Stimulated activated CD4-positive, alpha-beta T cell treated with anti-CD3 and anti-CD28 coated beads, Interleukin-1b, Interleukin-23, amount 100 ng/mL, for 48 hours (primary cell): ENCODE measurements at regions not wholly inside any gene's neighbourhood (a gene's known extent, or its start where the extent isn't known, plus 50 kb on each side); places are given as distances from the start of the nearest gene placed in this dataset.
"Not testable (repeated sequence)": the region's sequence is repeated elsewhere in the genome, so short reads cannot be mapped to it uniquely, and the experiment has no call there.

ENCODE experiments used
- DNase-seq: peaks from one replicate; pipeline ENCODE4 v3.0.0-alpha.2; 2020

- no peak for DNase-seq
Measured at GRCh38 chr1:8166406-8166805, 140.3 kb upstream of the ERRFI1 start.

DNA sequence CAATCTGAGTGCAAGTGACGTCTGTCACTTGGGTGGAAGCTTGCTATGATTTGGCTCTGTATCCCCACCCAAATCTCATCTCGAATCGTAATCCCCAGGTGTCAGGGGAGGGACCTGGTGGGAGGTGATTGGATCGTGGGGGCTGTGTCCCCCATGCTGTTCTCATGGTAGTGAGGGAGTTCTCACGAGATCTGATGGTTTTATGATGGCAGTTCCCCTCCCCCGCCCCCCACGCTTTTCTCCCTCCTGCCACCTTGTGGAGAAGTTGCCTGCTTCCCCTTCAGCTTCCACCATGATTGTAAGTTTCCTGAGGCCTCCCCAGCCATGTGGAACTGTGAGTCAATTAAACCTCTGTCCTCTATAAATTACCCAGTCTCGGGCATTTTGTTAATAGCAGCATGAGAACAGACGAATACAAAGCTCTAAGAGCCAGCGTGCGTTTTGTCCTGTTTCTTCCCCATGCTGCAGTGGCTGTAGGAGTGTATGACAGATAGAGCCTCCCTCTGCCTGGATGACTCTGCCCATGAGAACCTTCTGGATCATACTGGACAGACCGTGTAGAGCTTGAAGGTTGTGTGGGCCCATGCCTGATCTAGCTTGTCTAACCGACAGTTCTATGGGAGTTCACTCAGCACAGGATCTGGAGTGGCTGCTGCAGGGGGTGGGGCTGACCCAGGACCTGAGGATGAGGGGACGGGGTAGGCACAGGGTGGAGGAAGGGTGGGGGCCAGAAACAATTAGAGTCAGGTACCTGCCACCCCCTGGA lies 139.7 kb upstream of the ERRFI1 start:
- DNase-seq, result no peak

- DNase-seq, result no peak
Measured at GRCh38 chr1:8164670-8165069, 138.6 kb upstream of the ERRFI1 start.

DNA sequence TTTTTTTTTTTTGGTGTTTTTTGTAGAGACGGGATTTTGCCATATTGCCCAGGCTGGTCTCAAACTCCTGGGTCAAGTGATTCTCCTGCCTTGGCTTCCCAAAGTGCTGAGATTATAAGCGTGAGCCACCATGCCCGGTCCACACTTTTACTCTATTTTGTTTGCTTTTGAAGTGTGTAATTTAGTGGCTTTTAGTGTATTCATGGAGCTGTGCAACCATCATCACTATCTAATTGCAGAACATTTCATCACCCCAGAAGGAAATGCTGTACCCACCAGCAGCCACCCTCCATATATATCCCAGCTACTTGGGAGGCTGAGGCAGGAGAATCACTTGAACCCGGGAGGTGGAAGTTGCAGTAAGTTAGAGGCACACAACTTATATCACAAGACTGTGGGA lies 136.9 kb upstream of the ERRFI1 start:
- DNase-seq, result no peak

- no peak for DNase-seq
Measured at GRCh38 chr1:8162168-8162567, 136.1 kb upstream of the ERRFI1 start.

DNA sequence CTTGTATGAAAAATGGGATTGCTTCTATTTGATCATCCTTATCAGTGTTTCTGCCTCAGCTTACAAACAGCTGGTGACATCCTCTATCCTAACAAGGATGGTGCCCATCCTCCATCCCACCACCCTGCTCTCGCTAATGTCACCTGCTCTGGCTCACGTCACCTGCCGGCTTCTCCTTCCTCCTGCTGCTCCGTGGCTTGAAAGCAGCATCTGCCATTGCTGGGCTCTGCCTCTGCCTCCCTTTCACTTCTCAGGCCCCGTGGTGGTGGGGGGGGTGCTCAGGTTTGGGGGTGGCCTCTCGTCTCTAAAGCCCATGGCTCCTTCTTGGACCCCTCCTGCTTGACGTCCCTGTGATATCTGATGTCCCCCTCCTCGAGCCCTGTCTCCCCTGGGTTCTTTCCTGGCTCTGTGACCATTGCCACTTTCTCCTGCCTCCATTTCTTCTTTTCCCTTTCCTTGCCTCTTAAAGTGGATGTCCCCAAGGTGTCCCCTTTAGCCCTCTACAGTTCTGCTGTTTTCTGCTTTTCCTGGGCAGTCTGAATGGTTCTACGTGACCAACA lies 135.5 kb upstream of the ERRFI1 start:
- DNase-seq, result no peak

DNA sequence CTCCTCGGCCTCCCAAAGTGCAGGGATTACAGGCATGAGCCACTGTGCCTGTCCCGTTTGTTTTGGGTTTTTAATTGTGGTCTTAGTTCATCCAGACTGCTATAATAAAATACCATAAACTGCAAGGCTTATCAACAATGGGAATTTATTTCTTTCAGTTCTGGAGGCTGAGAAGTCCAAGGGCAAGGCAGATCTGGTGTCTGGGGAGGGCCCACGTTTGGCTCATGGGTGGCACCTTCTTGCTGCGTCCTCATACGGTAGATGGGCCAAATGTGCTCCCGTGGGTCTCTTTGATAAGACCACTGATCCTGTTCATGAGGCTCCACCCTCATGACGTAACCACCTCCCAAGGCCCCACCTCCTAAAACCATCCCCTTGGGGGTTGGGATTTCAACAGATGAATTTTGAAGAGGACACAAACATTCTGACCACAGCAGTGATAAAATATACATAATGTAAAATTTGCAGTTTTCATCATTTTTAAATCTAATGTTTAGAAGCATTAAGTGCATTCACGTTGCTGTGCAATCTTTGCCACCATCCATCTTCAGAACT lies 133.4 kb upstream of the ERRFI1 start:
- no peak for DNase-seq

- no peak for DNase-seq
Measured at GRCh38 chr1:8158995-8159394, 132.9 kb upstream of the ERRFI1 start.

DNA sequence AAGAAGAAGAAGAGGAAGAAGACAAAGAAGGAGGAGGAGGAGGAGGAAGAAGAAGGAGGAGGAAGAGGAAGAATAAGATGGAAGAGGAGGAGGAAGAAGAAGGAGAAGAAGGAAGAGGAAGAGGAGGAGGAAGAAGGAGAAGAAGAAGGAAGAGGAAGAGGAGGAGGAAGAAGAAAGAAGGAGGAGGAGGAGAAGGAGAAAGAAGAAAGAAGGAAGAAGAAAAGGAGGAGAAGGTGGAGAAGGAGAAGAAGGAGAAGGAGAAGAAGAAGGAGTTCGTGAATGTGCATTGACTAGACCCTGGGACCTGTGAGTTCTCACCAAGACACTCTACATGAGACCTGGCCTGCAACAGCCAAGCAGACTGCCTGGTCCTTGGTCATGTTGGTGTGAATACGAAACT lies 131.7 kb upstream of the ERRFI1 start:
- no peak for DNase-seq

DNA sequence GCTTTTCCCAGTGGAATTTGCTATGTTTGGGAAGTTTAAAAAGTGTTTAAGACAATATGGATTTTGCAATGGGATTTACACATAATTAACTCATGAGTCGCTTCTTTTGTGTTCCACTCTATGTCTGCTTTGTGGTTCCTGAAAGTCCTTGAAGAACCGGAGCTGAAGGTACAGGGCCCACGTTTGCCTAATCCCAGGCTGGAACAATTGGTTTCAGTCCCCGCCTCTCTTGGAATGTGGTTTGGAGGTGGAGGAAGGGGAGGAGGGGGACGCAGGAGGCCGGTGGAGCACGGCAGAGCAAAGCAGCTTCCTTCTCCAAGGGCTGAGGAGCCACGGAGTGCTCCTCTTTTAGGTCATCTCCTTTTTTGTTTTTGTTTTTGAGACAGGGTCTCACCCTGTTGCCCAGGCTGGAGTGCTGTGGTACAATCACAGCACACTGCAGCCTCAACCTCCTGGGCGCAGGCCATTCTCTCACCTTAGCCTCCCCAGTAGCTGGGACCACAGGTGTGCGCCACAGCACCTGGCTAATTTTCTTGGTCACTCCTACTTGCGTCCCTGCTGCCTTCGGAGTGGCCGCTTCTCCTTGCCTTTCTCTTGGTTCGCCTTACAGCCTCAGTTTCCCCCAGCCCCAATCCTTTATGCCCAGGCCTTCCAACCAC lies 129.5 kb upstream of the ERRFI1 start:
- DNase-seq, result no peak

DNA sequence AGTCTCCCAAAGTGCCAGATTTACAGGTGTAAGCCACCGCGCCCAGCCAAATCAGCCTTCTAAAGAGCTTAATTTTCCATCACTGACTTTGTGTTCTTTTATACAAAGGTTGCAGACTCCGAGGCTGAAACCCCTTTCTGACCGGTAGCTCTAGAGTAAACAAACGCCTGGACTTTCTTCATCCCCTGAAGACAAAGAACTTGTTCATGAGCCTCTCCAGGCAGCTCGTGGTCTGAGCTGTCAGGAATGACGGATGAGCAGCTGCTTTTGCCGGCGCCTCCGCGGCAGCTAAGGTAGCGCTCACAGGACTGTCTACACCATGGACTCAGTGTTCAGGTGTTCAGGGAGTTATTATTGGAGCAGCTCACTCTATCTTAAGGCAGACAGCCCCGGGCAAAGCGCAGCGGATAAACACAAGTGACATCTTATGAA lies 128.5 kb upstream of the ERRFI1 start:
- no peak for DNase-seq

DNA sequence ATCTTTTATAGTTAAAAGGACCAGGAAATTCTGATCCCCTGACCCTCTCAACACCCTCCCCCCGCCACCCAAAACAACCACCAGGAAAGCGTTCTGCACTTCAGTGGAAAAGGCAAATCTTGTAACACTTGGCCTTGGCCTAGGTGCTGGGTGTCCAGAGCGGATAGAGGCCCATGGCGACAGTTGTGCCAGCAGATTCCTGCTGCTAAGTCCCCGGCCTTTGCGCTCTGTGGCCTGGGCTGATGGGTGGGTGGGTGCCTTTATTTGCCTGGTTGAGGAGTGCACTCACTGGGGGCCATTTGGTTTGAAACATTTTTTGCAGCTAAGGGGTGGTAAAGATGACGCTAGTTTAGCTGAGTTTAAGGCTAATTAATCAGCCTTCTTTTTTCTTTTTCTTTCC lies 127.9 kb upstream of the ERRFI1 start:
- no peak for DNase-seq

DNA sequence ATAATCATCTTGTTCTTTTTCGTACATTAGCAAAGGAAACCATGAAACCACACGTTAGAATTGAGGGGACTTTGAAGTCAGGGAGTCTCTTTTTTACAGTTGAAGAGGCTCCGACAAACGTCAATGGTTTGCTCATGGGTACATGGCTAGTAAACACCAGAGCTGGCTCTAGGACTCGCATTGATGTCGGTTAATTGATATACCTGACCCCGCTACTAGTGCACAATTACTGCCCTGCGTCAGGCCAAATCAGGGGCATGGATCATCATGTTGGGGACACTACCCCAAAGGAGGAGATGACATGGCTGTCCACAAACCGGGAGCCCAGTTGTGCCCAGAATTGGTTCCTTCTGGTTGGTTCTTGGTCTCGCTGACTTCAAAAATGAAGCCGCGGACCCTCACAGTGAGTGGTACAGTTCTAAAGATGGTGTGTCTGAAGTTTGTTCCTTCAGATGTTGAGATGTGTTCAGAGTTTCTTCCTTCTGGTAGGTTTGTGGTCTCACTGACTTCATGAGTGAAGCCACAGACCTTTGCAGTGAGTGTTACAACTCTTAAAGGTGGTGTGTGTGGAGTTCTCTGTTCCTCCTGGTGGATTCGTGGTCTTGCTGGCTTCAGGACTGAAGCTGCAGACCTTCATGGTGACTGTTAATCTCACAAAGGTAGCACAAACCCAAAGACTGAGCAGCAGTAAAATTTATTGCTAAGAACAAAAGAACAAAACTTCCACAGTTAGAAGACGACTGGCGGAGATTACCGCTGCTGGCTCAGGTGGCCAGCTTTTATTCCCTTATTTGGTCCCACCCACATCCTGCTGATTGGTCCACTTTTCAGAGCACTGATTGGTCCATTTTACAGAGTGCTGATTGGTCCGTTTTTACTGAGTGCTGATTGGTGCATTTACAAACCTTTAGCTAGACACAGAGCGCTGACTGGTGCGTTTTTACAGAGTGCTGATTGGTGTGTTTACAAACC lies 126.9 kb upstream of the ERRFI1 start:
- DNase-seq, result peak; percentile 52

DNA sequence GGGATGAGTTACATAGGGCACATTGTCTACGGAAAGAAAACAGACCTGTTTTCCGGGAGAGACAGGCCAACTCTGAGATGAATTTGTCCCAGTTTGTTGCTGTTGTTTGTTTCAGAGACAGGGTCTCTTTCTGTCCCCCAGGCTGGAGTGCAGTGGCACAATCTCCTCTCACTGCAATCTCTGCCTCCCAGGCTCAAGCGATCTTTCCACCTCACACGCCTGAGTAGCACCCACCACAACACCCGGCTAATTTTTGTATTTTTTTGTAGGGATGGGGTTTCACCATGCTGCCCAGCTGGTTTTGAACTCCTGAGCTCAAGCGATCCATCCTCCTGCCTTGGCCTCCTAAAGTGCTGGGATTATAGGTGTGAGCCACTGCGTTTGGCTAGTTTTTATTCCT lies 125.5 kb upstream of the ERRFI1 start:
- no peak for DNase-seq

DNA sequence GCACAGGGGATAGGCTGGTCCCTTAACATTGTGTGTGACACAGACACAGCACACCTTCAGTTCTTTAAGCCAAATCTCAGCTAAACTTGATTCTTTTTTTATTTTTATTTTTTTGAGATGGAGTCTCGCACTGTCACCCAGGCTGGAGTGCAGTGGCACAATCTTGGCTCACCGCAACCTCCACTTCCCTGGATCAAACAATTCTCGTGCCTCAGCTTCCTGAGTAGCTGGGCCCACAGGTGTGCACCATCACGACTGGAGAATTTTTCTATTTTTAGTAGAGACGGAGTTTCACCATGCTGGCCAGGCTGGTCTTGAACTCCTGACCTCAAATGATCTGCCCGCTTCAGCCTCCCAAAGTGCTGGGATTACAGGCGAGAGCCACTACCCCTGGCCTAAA lies 123.6 kb upstream of the ERRFI1 start:
- not testable (repeated sequence) for DNase-seq

- no peak for DNase-seq
Measured at GRCh38 chr1:8147956-8148355, 121.8 kb upstream of the ERRFI1 start.

GRCh38 chr1:8146257-8146855 lies 120.2 kb upstream of the ERRFI1 start:
- DNase-seq, result no peak

- no peak for DNase-seq
Measured at GRCh38 chr1:8145545-8146202, 119.6 kb upstream of the ERRFI1 start.

DNA sequence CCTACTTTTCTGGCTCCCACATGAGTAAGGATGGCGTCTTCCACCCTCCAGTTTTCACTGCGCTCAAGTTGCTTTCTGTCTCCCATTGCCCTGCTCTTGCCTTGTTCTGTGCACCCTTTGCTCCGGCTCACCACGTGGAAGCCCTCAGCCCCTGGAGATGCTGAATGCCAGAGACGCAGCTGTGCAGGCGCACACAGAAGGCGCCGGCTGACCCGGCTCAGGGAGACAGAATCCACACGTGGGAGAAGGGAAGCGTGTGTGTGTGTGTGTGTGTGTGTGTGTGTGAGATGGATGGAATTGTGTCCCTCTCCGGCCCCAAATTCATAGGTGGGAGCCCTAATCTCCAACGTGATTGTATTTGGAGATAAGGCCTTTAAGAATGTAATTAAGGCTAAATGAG lies 118.2 kb upstream of the ERRFI1 start:
- no peak for DNase-seq

GRCh38 chr1:8142955-8143629 lies 117.0 kb upstream of the ERRFI1 start:
- DNase-seq, result no peak

DNA sequence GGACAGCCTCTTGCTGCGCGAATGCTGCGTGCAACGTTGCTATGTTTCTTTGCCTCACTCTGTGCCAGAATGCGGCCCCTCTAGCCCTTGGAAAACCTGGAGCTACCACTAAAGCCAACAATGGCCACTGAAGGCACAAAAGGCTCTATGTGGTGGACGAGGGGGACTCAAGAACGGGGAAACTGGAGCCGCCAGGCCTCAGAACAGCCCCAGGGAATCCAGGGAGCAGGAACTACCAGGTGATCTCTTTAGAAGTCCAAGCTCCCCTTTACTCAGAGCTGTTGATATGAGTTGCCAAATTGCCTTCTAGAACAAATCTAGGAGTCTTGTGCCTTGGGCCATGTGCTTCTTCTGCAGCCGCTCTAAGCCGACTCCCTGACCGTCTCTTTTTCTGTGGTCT lies 113.8 kb upstream of the ERRFI1 start:
- DNase-seq, result no peak
